ENCODE measurements at regions not wholly inside any gene's neighbourhood (a gene's known extent, or its start where the extent isn't known, plus 50 kb on each side); places are given as distances from the start of the nearest gene placed in this dataset.
"Not testable (repeated sequence)": the region's sequence is repeated elsewhere in the genome, so short reads cannot be mapped to it uniquely, and the experiment has no call there.

GRCh38 chr2:111474198-111474705 lies 353.5 kb downstream of the BCL2L11 start:
- DNase-seq (ENCODE audit: low spot score): not testable (repeated sequence)

- not testable (repeated sequence) for DNase-seq (ENCODE audit: low spot score)
Measured at GRCh38 chr2:111478335-111478734, 357.6 kb downstream of the BCL2L11 start.

GRCh38 chr2:111478871-111479318 lies 358.2 kb downstream of the BCL2L11 start:
- DNase-seq (ENCODE audit: low spot score): not testable (repeated sequence)

- not testable (repeated sequence) for DNase-seq (ENCODE audit: low spot score)
Measured at GRCh38 chr2:111480016-111480625, 359.4 kb downstream of the BCL2L11 start.

- not testable (repeated sequence) for DNase-seq (ENCODE audit: low spot score)
Measured at GRCh38 chr2:111480633-111481032, 359.9 kb downstream of the BCL2L11 start.

GRCh38 chr2:111481219-111481618 lies 360.5 kb downstream of the BCL2L11 start:
- not testable (repeated sequence) for DNase-seq (ENCODE audit: low spot score)

GRCh38 chr2:111482987-111483679 lies 362.4 kb downstream of the BCL2L11 start:
- DNase-seq (ENCODE audit: low spot score): not testable (repeated sequence)

GRCh38 chr2:111484097-111484496 lies 363.4 kb downstream of the BCL2L11 start:
- not testable (repeated sequence) for DNase-seq (ENCODE audit: low spot score)

GRCh38 chr2:111485895-111486294 lies 365.2 kb downstream of the BCL2L11 start:
- not testable (repeated sequence) for DNase-seq (ENCODE audit: low spot score)

- DNase-seq (ENCODE audit: low spot score): not testable (repeated sequence)
Measured at GRCh38 chr2:111488451-111488850, 367.7 kb downstream of the BCL2L11 start.

GRCh38 chr2:111489460-111489859 lies 368.7 kb downstream of the BCL2L11 start:
- DNase-seq (ENCODE audit: low spot score): not testable (repeated sequence)

- not testable (repeated sequence) for DNase-seq (ENCODE audit: low spot score)
Measured at GRCh38 chr2:111491181-111491580, 370.5 kb downstream of the BCL2L11 start.

- not testable (repeated sequence) for DNase-seq (ENCODE audit: low spot score)
Measured at GRCh38 chr2:111491614-111492013, 370.9 kb downstream of the BCL2L11 start.

GRCh38 chr2:111492995-111493719 lies 372.4 kb downstream of the BCL2L11 start:
- DNase-seq (ENCODE audit: low spot score): not testable (repeated sequence)

GRCh38 chr2:111493720-111494078 lies 373.0 kb downstream of the BCL2L11 start:
- DNase-seq (ENCODE audit: low spot score): not testable (repeated sequence)

GRCh38 chr2:111494288-111494980 lies 373.7 kb downstream of the BCL2L11 start:
- DNase-seq (ENCODE audit: low spot score): not testable (repeated sequence)

- DNase-seq (ENCODE audit: low spot score): not testable (repeated sequence)
Measured at GRCh38 chr2:111494981-111495315, 374.2 kb downstream of the BCL2L11 start.

- DNase-seq (ENCODE audit: low spot score): not testable (repeated sequence)
Measured at GRCh38 chr2:111495636-111496035, 374.9 kb downstream of the BCL2L11 start.

GRCh38 chr2:111496176-111496575 lies 375.5 kb downstream of the BCL2L11 start:
- DNase-seq (ENCODE audit: low spot score): not testable (repeated sequence)

- not testable (repeated sequence) for DNase-seq (ENCODE audit: low spot score)
Measured at GRCh38 chr2:111496860-111497259, 376.1 kb downstream of the BCL2L11 start.

- DNase-seq (ENCODE audit: low spot score): not testable (repeated sequence)
Measured at GRCh38 chr2:111497270-111497669, 376.6 kb downstream of the BCL2L11 start.
